GM19025 (cell line): ENCODE measurements at regions not wholly inside any gene's neighbourhood (a gene's known extent, or its start where the extent isn't known, plus 50 kb on each side); places are given as distances from the start of the nearest gene placed in this dataset.
"Not testable (repeated sequence)": the region's sequence is repeated elsewhere in the genome, so short reads cannot be mapped to it uniquely, and the experiment has no call there.

Source experiments
- ATAC-seq: cut with Tn5 transposase; IDR thresholded peaks from one replicate; pipeline ENCODE4 v1.9.1; 2021; ENCODE audit warnings: mild to moderate bottlenecking, low read depth, moderate library complexity; ENCODE audit not compliant: unreplicated experiment

GRCh38 chr4:189858435-189858834 is 82.2 kb upstream of the FRG1 start:
- no peak for ATAC-seq

- no peak for ATAC-seq
These were observed 79.6 kb upstream of the FRG1 start for GRCh38 chr4:189861101-189861500.

- ATAC-seq: no peak
These were observed 71.4 kb upstream of the FRG1 start for GRCh38 chr4:189869236-189869635.

GRCh38 chr4:189870511-189871234 is 70.0 kb upstream of the FRG1 start:
- ATAC-seq: no peak

- no peak for ATAC-seq
These were observed 66.1 kb upstream of the FRG1 start for GRCh38 chr4:189874591-189874990.

GRCh38 chr4:189881190-189881589 is 59.5 kb upstream of the FRG1 start:
- not testable (repeated sequence) for ATAC-seq

- ATAC-seq: not testable (repeated sequence)
These were observed 52.3 kb upstream of the FRG1 start for GRCh38 chr4:189888407-189888806.
